Epithelial cell of esophagus (primary cell): ENCODE measurements at regions not wholly inside any gene's neighbourhood (a gene's known extent, or its start where the extent isn't known, plus 50 kb on each side); places are given as distances from the start of the nearest gene placed in this dataset.

ENCODE experiments used
- DNase-seq: peaks from one replicate; pipeline ENCODE4 v3.0.0; 2010; ENCODE audit warnings: low read depth
- H3K4me3 ChIP-seq: 2 replicates; pipeline ENCODE4 v1.5.1; 2011; ENCODE audit warnings: mild to moderate bottlenecking, low read length, control low read depth
- TF ChIP-seq, protein P1 (sequence below): IDR thresholded peaks from 2 replicates; pipeline ENCODE4 v1.5.1; 2011; ENCODE audit warnings: low read depth, mild to moderate bottlenecking, low read length, control low read depth, inconsistent platforms; ENCODE audit not compliant: insufficient read depth; ENCODE audit errors: missing control alignments

DNA sequence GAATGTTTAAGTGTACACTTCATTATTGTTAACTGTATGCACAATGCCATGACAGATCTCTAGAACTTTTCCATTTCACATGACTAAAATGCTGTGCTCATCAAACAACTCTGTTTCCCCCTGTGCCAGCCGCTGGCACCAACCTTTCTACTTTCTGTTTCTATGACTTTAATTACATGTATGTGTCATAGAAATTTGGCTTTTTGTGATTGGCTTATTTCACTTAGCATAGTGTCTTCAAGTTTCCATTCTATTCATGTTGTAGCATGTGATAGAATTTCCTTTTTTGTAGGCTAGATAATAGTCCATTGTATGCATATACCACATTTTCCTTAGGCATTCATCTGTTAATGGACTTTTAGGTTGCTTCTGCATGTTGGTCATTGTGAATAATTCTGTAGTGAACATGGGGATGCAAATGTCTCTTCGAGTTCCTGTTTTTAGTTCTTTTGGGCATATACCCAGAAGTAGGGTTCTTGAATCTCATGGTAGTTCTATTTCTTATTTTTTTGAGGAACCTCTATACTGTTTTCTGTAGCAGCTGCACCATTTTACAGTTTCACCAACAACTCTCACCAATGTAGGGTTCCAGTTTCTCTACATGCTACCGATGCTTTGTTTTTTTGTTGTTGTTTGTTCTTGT, 184.4 kb upstream of the DMRT1 start:
- H3K4me3 ChIP-seq = no peak overlapping the region
- DNase-seq = peak; percentile 53
- TF ChIP-seq, protein P1, sequence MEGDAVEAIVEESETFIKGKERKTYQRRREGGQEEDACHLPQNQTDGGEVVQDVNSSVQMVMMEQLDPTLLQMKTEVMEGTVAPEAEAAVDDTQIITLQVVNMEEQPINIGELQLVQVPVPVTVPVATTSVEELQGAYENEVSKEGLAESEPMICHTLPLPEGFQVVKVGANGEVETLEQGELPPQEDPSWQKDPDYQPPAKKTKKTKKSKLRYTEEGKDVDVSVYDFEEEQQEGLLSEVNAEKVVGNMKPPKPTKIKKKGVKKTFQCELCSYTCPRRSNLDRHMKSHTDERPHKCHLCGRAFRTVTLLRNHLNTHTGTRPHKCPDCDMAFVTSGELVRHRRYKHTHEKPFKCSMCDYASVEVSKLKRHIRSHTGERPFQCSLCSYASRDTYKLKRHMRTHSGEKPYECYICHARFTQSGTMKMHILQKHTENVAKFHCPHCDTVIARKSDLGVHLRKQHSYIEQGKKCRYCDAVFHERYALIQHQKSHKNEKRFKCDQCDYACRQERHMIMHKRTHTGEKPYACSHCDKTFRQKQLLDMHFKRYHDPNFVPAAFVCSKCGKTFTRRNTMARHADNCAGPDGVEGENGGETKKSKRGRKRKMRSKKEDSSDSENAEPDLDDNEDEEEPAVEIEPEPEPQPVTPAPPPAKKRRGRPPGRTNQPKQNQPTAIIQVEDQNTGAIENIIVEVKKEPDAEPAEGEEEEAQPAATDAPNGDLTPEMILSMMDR = no peak

DNA sequence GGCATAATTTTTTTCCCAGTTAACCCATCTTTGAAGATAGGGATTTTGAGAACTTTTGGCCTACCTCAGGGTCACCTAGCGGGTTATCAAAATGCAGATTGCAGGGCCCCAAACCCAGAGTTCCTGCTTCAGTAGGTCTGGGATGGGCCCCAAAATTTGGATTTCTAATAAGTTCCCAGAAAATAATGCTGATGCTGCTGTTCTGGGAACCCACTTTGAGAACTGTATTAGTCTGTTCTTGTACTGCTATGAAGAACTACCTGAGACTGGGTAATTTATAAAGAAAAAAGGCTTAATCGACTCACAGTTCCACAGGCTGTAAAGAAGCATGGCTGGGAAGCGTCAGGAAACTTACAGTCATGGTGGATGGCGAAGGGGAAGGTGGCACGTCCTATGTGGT, 182.2 kb upstream of the DMRT1 start:
- TF ChIP-seq, protein P1 = no peak
- DNase-seq = no peak
- H3K4me3 ChIP-seq = no peak overlapping the region

DNA sequence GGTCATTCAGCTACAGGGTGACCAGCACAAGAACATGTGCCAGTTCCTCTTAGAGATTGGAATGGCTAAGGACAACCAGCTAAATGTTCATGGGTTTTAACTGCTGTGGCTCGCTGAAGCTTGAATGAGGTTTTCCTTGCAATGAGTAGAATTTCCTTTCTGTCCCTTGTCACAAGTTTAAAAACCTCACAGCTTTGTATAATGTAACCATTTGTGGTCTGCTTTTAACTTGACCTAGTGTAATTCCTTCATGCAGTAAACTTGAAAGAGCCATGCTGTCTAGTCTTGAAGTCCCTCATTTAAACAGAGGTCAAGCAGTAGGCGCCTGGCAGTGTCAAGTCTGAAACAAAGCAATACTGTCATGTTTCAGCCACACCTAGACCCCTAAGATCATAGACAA, 181.3 kb upstream of the DMRT1 start:
- TF ChIP-seq, protein P1 = no peak
- no peak overlapping the region for H3K4me3 ChIP-seq
- no peak for DNase-seq

DNA sequence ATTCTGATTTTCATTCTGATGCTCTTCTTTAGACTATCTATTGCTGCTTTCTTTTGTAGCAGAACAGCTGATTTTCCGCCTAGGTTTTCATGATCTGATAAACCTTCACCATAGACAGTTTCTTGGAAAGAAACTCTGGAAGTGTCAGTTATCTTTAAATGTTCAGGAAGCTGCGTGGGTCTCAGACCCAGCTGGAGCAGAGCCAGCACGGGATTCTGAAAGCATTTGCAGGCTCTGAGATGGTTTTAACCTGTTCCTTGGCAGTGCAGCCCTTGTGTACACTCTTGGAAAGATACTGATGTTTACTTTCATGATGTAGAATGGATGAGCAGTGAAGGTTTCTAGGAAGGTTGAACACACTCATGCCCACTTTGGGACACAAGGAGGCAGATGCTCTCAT, 178.0 kb upstream of the DMRT1 start:
- no peak overlapping the region for H3K4me3 ChIP-seq
- DNase-seq = no peak
- TF ChIP-seq, protein P1 = no peak

DNA sequence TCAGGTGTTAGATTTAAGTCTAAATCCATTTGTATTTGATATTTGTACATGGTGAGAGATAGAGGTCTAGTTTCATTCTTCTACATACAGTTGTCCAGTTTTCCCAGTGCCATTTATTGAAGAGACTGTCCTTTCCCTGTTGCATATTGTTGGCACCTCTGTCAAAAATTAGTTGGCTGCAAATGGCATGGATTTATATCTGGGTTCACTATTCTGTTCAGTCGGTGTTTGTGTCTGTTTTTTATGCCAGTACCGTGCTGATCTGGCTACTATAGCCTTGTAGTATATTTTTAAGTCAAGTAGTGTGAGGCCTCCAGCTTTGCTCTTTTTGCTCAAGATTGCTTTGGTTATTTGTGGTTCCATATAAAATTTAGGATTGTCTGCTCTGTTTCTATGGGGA, 176.2 kb upstream of the DMRT1 start:
- DNase-seq = no peak
- H3K4me3 ChIP-seq = no peak overlapping the region
- TF ChIP-seq, protein P1 = no peak

DNA sequence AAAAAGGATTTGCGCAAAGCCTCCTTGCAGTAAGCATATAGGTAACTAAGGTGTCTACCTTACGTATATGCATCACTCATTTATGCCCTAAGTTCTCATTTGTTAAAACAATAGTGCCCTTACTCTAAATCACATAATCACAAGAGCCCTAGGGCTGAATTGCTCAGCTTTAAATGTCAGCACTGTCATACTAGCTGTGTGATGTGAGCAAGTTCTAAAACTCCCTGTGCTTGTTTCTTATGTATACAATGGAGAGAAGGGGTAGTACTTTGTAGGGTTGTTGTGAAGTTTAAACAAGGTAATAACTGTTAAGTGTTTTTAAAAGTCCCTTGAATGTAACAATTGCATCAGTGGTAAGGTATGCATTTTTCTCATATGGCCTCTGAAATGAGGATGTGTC, 169.5 kb upstream of the DMRT1 start:
- peak; percentile 68 for DNase-seq
- TF ChIP-seq, protein P1 = no peak

DNA sequence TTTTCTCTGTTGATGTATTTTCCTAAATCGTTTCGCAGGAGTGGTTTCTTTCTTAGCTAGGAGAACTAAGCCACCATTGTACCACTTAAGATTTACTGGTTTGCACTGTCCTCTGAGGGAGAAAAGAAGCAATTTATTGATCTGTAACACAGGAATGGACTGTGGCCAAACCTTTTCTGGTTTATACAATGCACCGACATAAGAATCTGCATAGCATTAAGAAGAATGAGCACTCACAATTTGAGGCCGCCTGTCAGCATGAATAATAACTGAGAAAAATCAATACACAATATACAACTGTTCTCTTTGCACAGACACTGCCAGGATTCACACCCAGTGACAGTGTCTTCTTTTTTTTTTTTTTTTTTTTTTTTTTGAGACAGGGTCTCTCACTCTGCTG, 168.6 kb upstream of the DMRT1 start:
- DNase-seq = no peak
- TF ChIP-seq, protein P1 = no peak
- no peak overlapping the region for H3K4me3 ChIP-seq

More for the DNA sequence above, 169.5 kb upstream of the DMRT1 start:
- H3K4me3 ChIP-seq = no peak overlapping the region
